ENCODE measurements at regions not wholly inside any gene's neighbourhood (a gene's known extent, or its start where the extent isn't known, plus 50 kb on each side); places are given as distances from the start of the nearest gene placed in this dataset.

DNA sequence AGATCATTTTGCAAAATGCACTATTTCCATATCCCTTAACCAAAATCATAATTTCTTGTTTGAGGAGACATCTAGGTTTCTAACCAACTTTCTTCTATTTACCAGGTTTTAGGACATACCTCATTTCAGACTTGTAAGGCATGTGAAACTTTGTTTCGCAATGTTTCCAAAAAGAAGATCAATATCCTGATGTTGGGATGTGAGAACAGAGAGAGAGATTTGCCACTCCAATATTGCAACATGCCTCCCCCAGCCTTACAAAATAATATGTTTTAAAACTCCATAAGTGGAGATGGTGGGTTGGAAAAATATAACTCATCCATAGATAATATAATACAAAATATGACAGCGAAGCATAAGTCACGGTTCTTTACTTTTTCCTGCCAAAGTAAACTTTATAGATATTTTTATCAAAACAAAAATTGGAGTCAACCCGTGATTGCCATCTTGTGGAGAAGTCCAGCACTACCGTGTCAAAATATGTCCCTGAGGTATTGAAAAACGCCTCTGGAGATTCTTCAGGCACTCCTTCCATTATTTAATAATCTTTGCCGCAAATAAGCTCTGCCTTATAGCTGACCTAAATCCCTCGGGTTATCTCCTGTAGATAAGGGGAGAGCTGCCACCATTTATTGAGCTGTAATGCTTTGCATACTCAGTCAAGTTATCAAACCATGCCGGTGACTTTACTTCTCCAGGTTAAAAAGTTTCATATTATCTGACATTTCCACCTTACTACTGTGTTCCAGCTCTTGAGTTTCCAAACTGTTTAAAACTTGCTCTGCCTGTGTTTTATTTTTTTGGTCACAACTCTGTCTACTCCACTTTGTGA lies 534.2 kb downstream of the HACE1 start:
- peak in 1 of 51 donors; percentile 34 for DNase-seq

DNA sequence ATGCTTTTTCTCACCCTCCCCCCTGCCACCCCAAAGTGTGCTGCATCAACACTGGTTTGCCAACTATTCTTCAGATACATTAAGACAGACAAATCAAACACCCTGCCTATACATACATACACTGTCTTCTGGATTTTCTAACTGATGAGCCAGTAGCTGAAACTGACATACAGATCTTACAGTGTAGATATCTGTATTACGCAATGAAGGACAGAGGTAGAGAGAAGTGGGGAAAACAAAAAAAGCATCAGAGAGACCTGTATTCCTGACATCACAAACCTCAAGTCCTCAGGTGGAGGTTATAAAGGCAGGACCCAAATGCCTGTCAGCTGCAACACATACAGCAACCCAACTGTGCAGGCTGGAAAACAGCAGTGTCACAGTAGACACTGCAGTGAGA lies 535.4 kb downstream of the HACE1 start:
- DNase-seq: no peak

DNA sequence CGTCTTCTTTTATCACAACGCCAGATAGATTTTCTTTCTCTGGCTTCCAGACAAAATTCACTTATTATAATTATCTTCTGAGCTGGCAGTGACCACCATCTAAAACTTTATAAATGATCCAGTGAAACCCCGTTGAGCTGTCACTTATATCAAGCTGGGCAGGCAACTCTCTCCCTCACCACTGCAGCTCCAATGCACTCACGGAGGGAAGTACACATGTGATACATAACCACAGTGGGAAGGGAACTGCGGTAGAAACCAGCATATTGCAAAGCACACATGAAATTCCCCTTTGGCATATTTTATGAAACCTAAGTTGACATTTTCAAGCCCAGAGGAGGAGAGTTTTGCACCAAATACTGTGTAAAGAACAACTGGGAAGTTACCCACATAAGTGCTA lies 536.9 kb downstream of the HACE1 start:
- no peak for DNase-seq

DNA sequence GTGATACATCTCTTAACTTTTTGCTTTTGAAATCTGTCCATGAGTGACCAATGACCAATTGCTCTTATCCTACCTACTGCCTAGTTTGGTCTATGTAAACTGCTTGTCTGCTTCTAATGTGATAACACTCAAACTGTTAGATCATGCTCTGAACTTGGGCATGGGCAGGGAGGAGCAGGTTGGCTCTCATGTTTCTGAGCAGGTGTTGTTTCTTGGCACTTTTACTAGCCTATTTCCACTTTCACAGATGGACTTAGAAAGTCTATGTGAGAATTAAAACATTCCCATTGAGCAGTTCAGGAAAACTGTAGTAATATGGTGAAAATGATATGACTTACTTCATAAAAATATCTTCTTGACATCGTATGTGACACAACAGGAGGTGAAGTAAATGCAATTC lies 538.4 kb downstream of the HACE1 start:
- no peak for DNase-seq

DNA sequence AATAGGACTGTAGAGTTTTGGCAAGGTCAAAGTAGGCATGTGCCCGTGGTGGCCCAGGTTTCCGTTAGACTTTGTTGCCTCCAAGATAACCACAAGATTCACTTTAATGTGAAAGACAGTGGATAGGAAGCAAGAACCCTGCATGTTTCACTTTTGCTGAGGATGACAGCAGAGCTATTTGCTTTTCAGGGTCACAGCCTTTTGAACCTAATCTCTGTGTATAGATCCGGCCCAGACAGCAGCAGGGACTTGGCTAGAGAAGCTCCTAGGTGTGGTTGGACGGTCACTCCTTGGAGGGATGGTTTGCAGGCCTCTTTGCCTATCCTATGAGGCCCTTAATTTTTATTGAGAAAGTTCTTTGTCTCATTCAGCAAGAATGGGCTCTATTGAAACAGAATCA lies 538.8 kb downstream of the HACE1 start:
- no peak for DNase-seq

DNA sequence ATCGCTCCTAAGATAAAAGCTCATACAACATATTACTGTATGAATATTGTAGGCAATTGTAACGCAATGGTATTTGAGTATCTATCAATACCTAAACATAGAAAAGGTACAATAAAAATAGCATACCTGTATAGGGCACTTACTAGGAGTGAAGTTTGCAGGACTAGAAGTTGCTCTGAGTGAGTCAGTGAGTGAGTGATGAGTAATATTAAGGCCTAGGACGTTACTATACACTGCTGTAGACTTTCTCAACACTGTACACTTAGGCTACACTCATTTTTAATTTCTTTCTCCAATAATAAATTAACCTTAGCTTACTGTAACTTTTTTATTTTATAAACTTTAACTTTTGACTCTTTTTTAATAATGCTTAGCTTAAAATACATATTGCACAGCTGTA lies 546.9 kb downstream of the HACE1 start:
- no peak for DNase-seq

DNA sequence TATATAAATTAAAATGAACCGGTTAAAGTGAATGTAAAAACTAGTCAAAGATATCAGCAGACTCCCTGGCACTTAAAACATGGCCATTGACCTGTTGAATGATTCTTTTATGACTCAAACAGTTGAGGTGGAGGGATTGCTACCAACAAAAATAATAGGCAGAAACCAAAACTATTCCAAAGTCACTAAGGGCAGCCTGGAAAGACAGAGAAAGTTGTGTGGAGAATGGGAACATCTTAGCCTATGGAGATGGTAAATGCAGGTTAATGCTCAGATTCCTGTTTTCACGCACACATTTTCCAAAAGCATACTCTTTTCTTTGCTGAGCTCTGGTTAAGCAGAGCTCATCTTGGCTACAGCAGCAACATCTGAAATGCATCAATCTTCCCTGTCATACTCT lies 553.5 kb downstream of the HACE1 start:
- DNase-seq: no peak

DNA sequence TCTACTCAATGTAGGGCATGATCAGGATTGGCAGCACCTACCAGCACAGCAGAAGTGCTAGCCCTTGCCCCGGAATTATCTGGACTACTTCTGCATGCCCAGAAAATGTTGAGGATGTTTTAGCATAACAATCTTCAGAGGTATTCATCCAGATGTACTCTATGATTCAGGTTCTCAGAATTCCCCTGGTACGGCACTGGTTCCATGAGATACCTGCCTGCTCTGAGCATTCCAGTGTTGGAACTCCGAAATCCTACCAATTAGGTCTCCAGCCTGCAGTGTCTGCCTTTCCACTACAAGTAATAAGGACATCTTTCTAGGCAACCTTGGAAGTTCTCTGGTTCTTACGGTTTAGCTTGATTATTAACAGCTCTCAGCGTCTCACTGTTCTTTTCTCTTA lies 554.5 kb downstream of the HACE1 start:
- DNase-seq: no peak

DNA sequence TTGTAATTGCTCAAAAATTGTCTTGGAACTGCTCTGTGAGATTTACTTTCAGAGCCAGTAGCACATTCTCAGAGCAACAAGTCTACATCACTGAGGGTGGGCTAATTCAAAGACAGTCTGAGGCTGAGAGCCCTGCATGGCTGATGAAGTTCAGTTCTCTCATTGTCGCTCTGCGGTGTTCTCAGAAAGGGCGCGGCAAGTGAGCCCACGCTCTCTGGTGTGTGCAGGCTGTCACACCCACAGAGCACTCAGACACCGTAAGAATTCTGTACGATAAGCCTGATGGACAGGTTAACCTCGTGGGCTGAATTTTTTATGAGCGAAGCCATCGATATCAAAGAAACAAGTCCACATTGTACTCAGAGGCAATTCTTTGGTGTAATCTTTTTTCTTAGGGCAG lies 557.8 kb downstream of the HACE1 start:
- peak in 2 of 51 donors; percentile 3 to 34 for DNase-seq

DNA sequence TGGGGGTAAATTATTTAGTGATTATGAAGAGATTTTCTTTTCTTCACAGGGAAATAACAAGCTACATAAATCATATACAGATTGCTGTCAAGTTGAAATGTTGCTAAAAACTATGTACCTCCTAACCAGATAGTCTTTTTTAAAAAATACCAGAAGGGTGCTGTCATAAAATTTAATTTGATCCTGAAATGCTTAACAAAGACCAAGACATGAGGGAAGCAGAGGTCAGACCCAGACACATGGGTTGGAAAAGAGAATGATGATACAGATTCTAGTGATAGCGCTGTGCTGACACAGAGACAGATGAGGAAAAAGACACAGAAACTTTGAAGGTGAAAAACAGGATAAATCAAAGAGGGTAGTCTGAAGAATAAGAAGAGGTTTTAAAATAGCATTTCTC lies 573.1 kb downstream of the HACE1 start:
- DNase-seq: no peak

DNA sequence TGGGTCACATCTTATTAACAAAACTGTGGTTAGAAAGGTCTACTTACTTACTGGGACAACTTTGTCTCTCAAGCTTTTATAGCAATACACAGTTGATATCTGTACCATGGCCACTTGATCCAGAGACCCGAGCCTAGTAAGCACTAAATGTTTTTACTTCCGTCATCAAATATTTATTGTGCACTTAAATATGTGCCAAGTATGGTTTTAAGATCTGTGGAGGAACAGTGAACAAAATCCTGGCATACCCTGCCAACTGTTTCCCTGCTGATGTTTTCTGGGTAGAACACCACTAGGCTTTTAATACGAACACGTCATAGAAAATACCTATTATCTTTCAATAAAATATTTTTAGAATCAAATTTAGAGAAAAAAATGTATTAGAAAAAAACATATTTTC lies 574.8 kb downstream of the HACE1 start:
- no peak for DNase-seq

DNA sequence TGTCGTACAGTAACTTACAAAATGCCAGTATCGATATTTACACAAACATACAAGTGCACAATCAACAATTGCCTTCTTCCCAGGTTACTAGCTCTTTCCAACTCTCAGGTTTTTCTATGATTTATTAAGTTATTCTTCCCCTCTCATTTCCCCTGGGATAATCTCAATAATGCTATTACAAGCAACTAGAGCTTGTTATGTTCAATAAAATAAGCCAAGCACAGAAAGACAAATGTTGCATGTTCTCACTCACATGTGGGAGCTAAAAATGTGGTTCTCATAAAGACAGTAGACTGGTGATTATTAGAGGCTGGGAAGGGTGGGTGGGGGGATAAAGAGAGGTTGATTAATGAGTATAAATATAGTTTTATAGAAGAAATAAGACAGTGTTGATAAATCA lies 577.1 kb downstream of the HACE1 start:
- no peak for DNase-seq

DNA sequence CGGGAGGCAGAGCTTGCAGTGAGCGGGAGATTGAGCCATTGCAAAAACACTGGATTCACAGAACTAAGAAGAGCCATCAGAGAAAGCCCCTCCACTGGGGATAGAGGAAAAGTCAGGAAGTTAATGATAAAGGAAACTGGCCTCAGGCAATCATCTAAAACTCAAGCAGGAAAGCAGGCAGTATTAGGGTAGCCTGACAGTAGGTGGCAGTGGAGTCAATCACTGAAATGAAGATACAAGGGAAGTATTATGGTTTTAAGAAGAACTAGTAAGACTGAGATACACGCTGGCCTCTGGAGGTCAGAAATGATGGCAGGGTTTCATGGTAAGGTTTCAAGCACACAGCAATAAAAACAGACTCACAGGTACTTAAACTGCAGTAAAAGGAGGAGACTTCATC lies 578.3 kb downstream of the HACE1 start:
- DNase-seq: no peak

DNA sequence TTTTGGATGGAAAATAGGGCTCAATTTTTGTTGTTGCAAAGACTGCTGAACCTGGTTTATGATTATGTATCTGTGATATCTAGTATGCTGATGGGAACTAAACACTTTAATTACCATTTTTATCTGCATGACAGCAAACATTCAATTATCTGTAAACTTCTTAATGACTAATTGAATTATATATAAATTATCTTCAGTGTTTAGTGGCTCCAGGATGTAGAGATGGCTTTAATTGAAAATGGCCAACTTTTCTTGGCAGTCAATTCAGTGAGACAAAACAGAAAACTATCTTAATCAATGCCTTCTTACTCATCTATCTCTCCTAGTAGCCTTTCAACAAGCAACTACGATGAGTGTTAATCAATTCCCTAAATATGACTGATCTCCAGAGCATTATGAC lies 591.3 kb downstream of the HACE1 start:
- no peak for DNase-seq

DNA sequence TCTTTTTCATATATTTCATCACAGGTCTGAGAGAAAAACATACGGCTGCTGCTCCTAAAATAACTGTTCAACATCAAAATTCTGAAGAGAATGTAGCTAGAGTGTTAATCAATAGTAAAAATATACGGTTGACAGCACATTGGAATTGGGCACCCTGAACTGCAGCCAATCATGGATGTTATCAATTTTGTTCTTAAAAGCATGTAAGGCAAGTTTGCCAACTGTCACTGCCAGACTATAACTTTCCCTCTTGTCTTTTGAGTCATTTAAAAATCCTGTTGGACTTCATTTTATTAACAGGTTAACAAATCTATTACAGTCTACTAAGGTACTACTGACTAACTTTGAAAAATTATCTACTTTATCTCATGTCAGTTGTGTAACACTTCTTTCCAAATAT lies 592.8 kb downstream of the HACE1 start:
- no peak for DNase-seq

DNA sequence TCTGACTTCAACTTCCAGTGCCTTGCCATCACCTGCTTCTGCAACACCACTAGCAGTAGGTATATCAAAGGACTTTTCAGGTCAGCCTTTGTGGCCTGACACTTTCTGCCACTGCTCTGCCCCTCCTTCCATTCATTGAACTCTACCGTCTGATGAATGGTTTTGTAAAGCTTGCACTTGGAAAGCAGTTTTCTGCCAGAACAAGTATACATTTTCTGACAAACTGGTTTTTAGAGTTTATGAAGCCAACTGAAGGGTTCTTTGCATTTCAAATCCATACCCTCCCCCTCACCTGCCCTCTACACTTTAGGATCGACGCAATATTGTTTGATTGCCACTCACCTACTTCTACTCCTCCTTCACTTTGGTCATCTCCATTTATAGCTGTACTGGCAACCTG lies 603.1 kb downstream of the HACE1 start:
- DNase-seq: no peak

DNA sequence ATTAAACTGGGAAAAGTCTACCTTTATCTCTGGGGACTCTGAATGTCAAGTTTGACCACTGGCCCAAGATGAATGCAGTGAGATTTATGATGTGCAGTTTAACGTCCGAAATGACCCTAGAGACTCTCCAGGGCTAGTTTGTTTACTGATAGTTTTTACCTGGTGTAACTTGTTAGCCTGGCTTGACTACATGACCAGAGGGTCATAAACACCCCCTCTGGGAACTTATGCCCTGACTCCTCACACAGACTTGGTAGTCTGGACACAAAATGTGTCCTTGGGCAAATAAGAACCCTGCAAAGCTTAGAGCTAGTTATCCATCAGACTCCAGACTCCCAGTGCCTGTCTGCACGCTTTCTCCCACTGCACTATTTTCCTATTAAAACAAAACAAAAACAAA lies 606.5 kb downstream of the HACE1 start:
- DNase-seq: no peak

DNA sequence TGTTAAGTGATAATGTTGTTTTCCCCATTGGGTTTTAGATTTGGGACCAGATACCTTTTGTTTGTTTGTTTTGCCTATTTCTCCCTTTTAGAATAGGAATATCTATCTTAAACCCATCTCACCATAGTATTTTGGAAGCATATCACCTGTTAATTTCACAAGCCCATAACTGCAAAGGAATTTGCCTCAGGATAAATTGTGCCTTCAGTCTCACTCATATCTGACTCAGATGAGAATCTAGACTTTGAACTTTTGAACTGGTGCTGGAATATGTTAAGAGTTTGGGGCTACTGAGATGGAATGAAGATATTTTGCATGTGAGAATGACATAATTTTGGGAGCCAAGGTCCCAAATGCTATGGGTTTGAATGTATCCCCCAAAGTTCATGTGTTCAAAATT lies 607.4 kb downstream of the HACE1 start:
- no peak for DNase-seq

DNA sequence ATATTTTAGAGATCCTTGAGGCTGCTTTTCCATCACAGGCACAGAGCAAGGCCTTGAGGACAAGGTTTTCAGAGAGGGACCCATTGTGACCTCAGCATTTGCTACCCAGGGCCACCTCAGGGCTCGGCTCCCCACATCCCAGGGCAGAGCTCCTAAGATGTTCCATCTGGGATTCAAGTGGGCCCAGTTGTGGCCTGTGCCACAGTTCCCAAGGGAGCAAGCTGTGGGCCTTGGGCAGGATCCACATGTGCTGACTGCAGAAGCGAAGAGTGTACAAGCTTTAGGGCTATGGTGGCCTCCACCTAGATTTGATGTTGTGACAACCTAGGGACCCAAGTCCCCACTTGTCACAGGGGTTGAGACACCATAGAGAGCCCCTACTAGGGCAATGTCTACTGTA lies 608.1 kb downstream of the HACE1 start:
- no peak for DNase-seq

DNA sequence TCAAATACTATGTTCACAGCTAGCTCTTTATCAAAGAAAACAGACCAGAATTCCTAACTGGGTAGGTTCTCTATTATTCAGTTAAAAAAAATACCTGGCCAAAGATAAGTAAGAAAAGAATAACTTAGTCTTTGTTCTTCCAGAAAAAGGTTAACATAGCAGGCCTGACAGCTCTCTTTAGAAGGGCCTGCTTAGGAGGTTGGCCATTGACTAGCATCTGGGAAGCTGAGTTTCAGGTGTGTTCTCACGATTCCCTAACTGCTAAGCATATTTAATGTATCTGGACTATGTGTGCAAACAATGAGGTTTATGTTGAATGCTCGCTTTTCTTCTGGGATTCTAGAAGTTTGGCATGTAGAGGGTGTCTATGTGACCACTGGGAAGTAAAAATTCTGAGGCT lies 618.9 kb downstream of the HACE1 start:
- DNase-seq: no peak

DNA sequence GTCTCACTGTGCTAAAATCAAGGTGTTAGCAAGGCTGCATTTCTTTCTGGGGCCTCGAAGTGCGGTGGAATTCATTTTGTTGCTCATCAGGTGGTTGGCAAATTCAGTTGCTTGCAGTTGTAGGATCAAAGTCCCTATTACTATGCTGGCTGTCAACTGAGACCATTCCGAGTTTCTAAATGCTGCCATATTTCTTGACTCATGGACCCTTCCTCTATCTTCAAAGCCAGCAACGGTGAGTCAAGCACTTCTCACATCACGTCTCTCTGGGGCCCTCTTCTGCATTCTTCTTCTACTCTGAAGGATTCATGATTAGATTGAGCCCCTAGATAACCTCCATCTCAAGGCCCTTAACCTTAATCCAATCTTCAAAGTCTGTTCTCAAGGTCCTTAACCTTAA lies 619.7 kb downstream of the HACE1 start:
- no peak for DNase-seq

DNA sequence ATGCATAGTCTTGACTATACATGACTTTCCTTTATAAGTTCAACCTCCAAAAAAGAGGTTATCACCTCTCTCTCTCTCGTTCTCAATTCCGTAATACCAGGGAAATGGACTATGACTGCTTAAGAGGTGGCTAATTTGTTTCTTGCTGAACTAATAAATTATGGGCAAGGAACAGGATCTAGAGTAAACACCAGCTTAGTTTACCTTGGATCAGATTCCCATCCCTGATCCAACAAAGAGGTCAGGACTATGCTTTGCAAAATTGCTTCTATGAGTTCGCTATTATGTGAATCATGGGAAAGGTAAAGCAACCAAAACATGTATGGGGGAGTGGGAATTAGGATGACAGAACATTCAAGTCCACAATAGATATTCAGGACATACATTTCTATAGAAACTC lies 630.7 kb downstream of the HACE1 start:
- no peak for DNase-seq

DNA sequence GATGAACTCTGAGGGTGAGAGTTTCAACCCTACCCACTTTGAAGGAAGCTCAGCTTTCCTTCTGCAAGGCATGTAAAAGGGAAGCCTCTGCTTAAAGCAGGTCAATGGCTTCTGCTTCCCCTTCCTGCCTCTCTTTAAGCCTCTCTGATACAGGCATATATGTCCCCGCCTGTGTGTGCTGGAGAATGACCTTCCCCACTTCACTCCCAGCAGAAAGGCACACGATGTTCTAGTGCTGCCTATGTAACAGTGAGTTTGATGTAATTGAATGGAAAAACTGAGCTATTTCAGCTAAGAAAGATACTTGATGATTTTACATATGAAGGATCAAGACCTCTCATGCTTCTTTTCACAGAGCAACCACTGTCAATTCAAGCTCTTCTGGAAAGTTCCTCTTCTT lies 632.2 kb downstream of the HACE1 start:
- DNase-seq: peak in 4 of 51 donors; percentile 0 to 34 (median 8)
